ENCODE measurements at regions not wholly inside any gene's neighbourhood (a gene's known extent, or its start where the extent isn't known, plus 50 kb on each side); places are given as distances from the start of the nearest gene placed in this dataset.
"Not testable (repeated sequence)": the region's sequence is repeated elsewhere in the genome, so short reads cannot be mapped to it uniquely, and the experiment has no call there.

- TF ChIP-seq CTCF (IDR thresholded peaks at IDR 0.05) = no peak
- DNase-seq (ENCODE audit: low spot score) = no peak
- no peak overlapping the region for H3K27ac ChIP-seq
- no peak overlapping the region for H3K4me3 ChIP-seq
Measured at GRCh38 chr20:48222595-48223180, 437.4 kb upstream of the SULF2 start.

- H3K4me3 ChIP-seq = no peak overlapping the region
- no peak overlapping the region for H3K27ac ChIP-seq
- no peak for DNase-seq (ENCODE audit: low spot score)
- no peak for TF ChIP-seq CTCF (IDR thresholded peaks at IDR 0.05)
Measured at GRCh38 chr20:48220033-48220633, 434.9 kb upstream of the SULF2 start.

- no peak overlapping the region for H3K4me3 ChIP-seq
Measured at GRCh38 chr20:48219306-48219705, 434.0 kb upstream of the SULF2 start.

GRCh38 chr20:48217190-48217589, 431.9 kb upstream of the SULF2 start:
- no peak for DNase-seq (ENCODE audit: low spot score)
- Histone ChIP-seq H3K27ac (no peak overlapping the region), H3K4me3 (no peak overlapping the region)
- TF ChIP-seq CTCF (IDR thresholded peaks at IDR 0.05) = no peak

More at GRCh38 chr20:48219306-48219705, 434.0 kb upstream of the SULF2 start:
- H3K27ac ChIP-seq = no peak overlapping the region
- TF ChIP-seq CTCF (IDR thresholded peaks at IDR 0.05) = no peak
- DNase-seq (ENCODE audit: low spot score) = no peak

- no peak for DNase-seq (ENCODE audit: low spot score)
- no peak overlapping the region for H3K4me3 ChIP-seq
- H3K27ac ChIP-seq = no peak overlapping the region
- TF ChIP-seq CTCF (IDR thresholded peaks at IDR 0.05) = no peak
Measured at GRCh38 chr20:48215536-48215935, 430.3 kb upstream of the SULF2 start.

- Histone ChIP-seq H3K4me3 (no peak overlapping the region), H3K27ac (no peak overlapping the region)
- no peak for DNase-seq (ENCODE audit: low spot score)
- TF ChIP-seq CTCF (IDR thresholded peaks at IDR 0.05) = no peak
Measured at GRCh38 chr20:48214601-48215000, 429.3 kb upstream of the SULF2 start.

- DNase-seq (ENCODE audit: low spot score); H3K27ac ChIP-seq: not testable (repeated sequence)
Measured at GRCh38 chr20:48213635-48214034, 428.4 kb upstream of the SULF2 start.

More at GRCh38 chr20:48213635-48214034, 428.4 kb upstream of the SULF2 start:
- not testable (repeated sequence) for H3K4me3 ChIP-seq
